ENCODE measurements at regions not wholly inside any gene's neighbourhood (a gene's known extent, or its start where the extent isn't known, plus 50 kb on each side); places are given as distances from the start of the nearest gene placed in this dataset.

DNA sequence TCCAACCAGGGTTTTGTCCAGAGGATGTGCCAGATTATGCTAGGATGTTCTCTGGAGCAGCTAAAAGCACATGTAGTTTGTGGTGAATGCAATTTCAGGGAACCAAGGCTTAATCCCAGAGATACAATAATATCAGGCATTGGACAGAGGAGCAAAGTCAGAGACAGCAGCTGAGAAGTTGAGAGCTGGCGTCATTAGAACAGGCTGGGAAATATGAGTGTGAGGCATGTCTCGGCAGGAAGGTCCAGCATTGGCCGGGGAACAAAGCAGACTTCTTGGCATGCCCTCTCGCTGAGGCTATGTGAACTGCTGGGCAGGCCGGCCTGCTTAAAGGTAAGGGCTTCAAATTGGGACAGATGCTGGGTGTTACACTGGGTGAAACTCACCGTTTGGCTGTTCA, 125.4 kb downstream of the CAND1 start:
- no peaks in the 10 kb centered on the region for H4K20me1 ChIP-seq (ENCODE audit: insufficient read depth)
- no peaks in the 10 kb centered on the region for H3K9me3 ChIP-seq (ENCODE audit: insufficient read depth, low read depth)
- no TSS peak for BruUV-seq (replicated peaks)
- no peaks in the 10 kb centered on the region for H3K4me1 ChIP-seq (replicated peaks; ENCODE audit: insufficient read depth)
- no peak overlapping the region for H3K4me2 ChIP-seq
- no peak overlapping the region for H3K27ac ChIP-seq
- CTCF ChIA-PET = no interaction called here
- no peaks in the 10 kb centered on the region for H3F3A ChIP-seq (ENCODE audit: insufficient read depth, low read depth)
- H3K79me2 ChIP-seq (ENCODE audit: low read depth) = no peaks in the 10 kb centered on the region
- no peak for DNase-seq
- no peak overlapping the region for H3K4me3 ChIP-seq
- H3K36me3 ChIP-seq (ENCODE audit: low read depth) = no peaks in the 10 kb centered on the region
- intact Hi-C loops (cut with micrococcal nuclease; ENCODE audit: unreplicated experiment) = no loop called here
- POLR2A ChIA-PET (ENCODE audit: unreplicated experiment) = no interaction called here
- no peaks in the 10 kb centered on the region for H3K27me3 ChIP-seq (ENCODE audit: insufficient read depth, low read depth)
- no peak overlapping the region for H2AFZ ChIP-seq
- no peaks in the 10 kb centered on the region for H3K9me2 ChIP-seq (ENCODE audit: insufficient read depth)
- TF ChIP-seq, protein P1, sequence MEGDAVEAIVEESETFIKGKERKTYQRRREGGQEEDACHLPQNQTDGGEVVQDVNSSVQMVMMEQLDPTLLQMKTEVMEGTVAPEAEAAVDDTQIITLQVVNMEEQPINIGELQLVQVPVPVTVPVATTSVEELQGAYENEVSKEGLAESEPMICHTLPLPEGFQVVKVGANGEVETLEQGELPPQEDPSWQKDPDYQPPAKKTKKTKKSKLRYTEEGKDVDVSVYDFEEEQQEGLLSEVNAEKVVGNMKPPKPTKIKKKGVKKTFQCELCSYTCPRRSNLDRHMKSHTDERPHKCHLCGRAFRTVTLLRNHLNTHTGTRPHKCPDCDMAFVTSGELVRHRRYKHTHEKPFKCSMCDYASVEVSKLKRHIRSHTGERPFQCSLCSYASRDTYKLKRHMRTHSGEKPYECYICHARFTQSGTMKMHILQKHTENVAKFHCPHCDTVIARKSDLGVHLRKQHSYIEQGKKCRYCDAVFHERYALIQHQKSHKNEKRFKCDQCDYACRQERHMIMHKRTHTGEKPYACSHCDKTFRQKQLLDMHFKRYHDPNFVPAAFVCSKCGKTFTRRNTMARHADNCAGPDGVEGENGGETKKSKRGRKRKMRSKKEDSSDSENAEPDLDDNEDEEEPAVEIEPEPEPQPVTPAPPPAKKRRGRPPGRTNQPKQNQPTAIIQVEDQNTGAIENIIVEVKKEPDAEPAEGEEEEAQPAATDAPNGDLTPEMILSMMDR (conservative IDR thresholded peaks at IDR 0.05) = no peak
- TF ChIP-seq EZH2 (IDR thresholded peaks at IDR 0.05; ENCODE audit: low read depth) = no peak

DNA sequence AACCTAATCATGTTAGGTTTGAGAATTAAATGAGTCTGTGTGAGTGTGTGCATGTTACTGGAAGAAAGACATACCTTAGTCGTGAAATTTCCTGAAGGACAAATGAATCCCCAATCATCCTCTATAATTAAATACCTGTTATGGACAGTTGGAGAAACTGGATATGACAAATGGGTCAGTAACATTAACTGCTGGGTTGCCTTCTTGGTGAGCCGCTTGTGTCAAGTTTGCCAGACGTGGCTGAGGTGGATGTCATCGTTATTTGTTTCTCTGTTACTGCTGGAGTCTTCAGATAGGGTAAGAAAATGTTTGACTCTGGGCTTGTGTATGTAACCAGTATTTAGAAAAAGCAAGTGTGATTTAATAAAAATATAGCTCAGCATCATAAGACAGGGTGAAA, 131.6 kb downstream of the CAND1 start:
- no peak overlapping the region for H2AFZ ChIP-seq
- intact Hi-C loops (cut with micrococcal nuclease; ENCODE audit: unreplicated experiment) = no loop called here
- ChIA-PET POLR2A (ENCODE audit: unreplicated experiment) (no interaction called here), CTCF (no interaction called here)
- H3K36me3 ChIP-seq (ENCODE audit: low read depth) = no peaks in the 10 kb centered on the region
- no peak for DNase-seq
- no peaks in the 10 kb centered on the region for H3K27me3 ChIP-seq (ENCODE audit: insufficient read depth, low read depth)
- H3F3A ChIP-seq (ENCODE audit: insufficient read depth, low read depth) = 0 out of 2 replicates have a peak, but pooled peaks cover 2% of the 10 kb centered on the region
- H3K4me3 ChIP-seq = no peak overlapping the region
- no peaks in the 10 kb centered on the region for H3K79me2 ChIP-seq (ENCODE audit: low read depth)
- TF ChIP-seq, protein P1 (conservative IDR thresholded peaks at IDR 0.05) = no peak
- TF ChIP-seq EZH2 (IDR thresholded peaks at IDR 0.05; ENCODE audit: low read depth) = no peak
- no peaks in the 10 kb centered on the region for H4K20me1 ChIP-seq (ENCODE audit: insufficient read depth)
- no peaks in the 10 kb centered on the region for H3K4me1 ChIP-seq (replicated peaks; ENCODE audit: insufficient read depth)
- no peak overlapping the region for H3K4me2 ChIP-seq
- H3K9me2 ChIP-seq (ENCODE audit: insufficient read depth) = no peaks in the 10 kb centered on the region
- H3K9me3 ChIP-seq (ENCODE audit: insufficient read depth, low read depth) = no peaks in the 10 kb centered on the region
- no TSS peak for BruUV-seq (replicated peaks)
- no peak overlapping the region for H3K27ac ChIP-seq

- Histone ChIP-seq H3K27ac (no peak overlapping the region), H3K27me3 (ENCODE audit: insufficient read depth, low read depth) (no peaks in the 10 kb centered on the region), H3K4me1 (replicated peaks; ENCODE audit: insufficient read depth) (peaks cover 14% of the 10 kb centered on the region), H4K20me1 (ENCODE audit: insufficient read depth) (no peaks in the 10 kb centered on the region), H3K4me3 (no peak overlapping the region), H3K4me2 (no peak overlapping the region), H3F3A (ENCODE audit: insufficient read depth, low read depth) (no peaks in the 10 kb centered on the region), H3K36me3 (ENCODE audit: low read depth) (no peaks in the 10 kb centered on the region), H2AFZ (no peak overlapping the region), H3K9me3 (ENCODE audit: insufficient read depth, low read depth) (no peaks in the 10 kb centered on the region), H3K9me2 (ENCODE audit: insufficient read depth) (no peaks in the 10 kb centered on the region), H3K79me2 (ENCODE audit: low read depth) (no peaks in the 10 kb centered on the region)
- DNase-seq = no peak
- POLR2A ChIA-PET (ENCODE audit: unreplicated experiment) = no interaction called here
- intact Hi-C loops (cut with micrococcal nuclease; ENCODE audit: unreplicated experiment) = no loop called here
- TF ChIP-seq, protein P1 (conservative IDR thresholded peaks at IDR 0.05) = no peak
- no peak for TF ChIP-seq EZH2 (IDR thresholded peaks at IDR 0.05; ENCODE audit: low read depth)
- CTCF ChIA-PET = no interaction called here
- BruUV-seq (replicated peaks) = no TSS peak
These were observed 141.1 kb downstream of the CAND1 start for GRCh38 chr12:67410246-67410645.
